ENCODE measurements at regions not wholly inside any gene's neighbourhood (a gene's known extent, or its start where the extent isn't known, plus 50 kb on each side); places are given as distances from the start of the nearest gene placed in this dataset.

GRCh38 chr14:84490081-84490480 is 1039.9 kb upstream of the FLRT2 start:
- TF ChIP-seq EZH2 (IDR thresholded peaks at IDR 0.05; ENCODE audit: insufficient read depth, poor library complexity, severe bottlenecking) (no peak), EZH2phosphoT487 (IDR thresholded peaks at IDR 0.05; ENCODE audit: insufficient read depth, low read depth) (no peak)
